GM23338 (cell line): ENCODE measurements at regions not wholly inside any gene's neighbourhood (a gene's known extent, or its start where the extent isn't known, plus 50 kb on each side); places are given as distances from the start of the nearest gene placed in this dataset.

Experiments used
- ATAC-seq: fragments of 200-7000 bp; cut with Tn5 transposase; 3 replicates; pipeline ENCODE4 v1.9.1; 2020
- DNase-seq: peaks from one replicate; pipeline ENCODE4 v3.0.0-alpha.2; 2015; ENCODE audit warnings: low spot score
- H2AFZ ChIP-seq: fragments of 200-600 bp; sonication (generic); 2 replicates; pipeline ENCODE4 v1.8.0; 2016; ENCODE audit warnings: antibody characterized with exemption, mild to moderate bottlenecking, moderate library complexity
- H3F3A ChIP-seq: fragments of 200-600 bp; sonication (generic); replicated peaks from 2 replicates; pipeline ENCODE4 v1.8.0; 2017; ENCODE audit warnings: antibody characterized with exemption, mixed run types, low read depth
- H3K27ac ChIP-seq: fragments of 200-600 bp; sonication (generic); 2 replicates; pipeline ENCODE4 v1.6.1; 2016; ENCODE audit warnings: low read depth
- H3K27me3 ChIP-seq: fragments of 200-600 bp; sonication (generic); 2 replicates; pipeline ENCODE4 v1.8.0; 2016; ENCODE audit warnings: mild to moderate bottlenecking, mixed run types, moderate library complexity; ENCODE audit not compliant: insufficient read depth
- H3K36me3 ChIP-seq: fragments of 200-600 bp; sonication (generic); 2 replicates; pipeline ENCODE4 v1.8.0; 2016; ENCODE audit warnings: mild to moderate bottlenecking; ENCODE audit not compliant: insufficient read depth
- H3K4me1 ChIP-seq: fragments of 200-600 bp; sonication (generic); 2 replicates; pipeline ENCODE4 v1.8.0; 2016; ENCODE audit warnings: mild to moderate bottlenecking, moderate library complexity; ENCODE audit not compliant: insufficient read depth
- H3K4me2 ChIP-seq: fragments of 200-600 bp; sonication (generic); 2 replicates; pipeline ENCODE4 v1.7.1; 2017; ENCODE audit warnings: mixed run types
- H3K4me3 ChIP-seq: fragments of 200-600 bp; sonication (generic); 2 replicates; pipeline ENCODE4 v1.6.1; 2016; ENCODE audit warnings: mixed run types
- H3K79me2 ChIP-seq: fragments of 200-600 bp; sonication (generic); replicated peaks from 2 replicates; pipeline ENCODE4 v1.8.0; 2017; ENCODE audit warnings: mild to moderate bottlenecking; ENCODE audit not compliant: insufficient read depth
- H3K9me2 ChIP-seq: fragments of 200-600 bp; sonication (generic); 2 replicates; pipeline ENCODE4 v1.8.0; 2017; ENCODE audit not compliant: insufficient read depth
- H4K20me1 ChIP-seq: fragments of 200-600 bp; sonication (generic); replicated peaks from 2 replicates; pipeline ENCODE4 v1.8.0; 2017; ENCODE audit warnings: mild to moderate bottlenecking; ENCODE audit not compliant: insufficient read depth
- H3K27ac Mint-ChIP-seq: 2 replicates; pipeline ENCODE4 v1.8.0; 2020; ENCODE audit warnings: inconsistent platforms, mild to moderate bottlenecking, moderate library complexity, mixed read lengths
- H3K27me3 Mint-ChIP-seq: 3 replicates; pipeline ENCODE4 v1.8.0; 2022; ENCODE audit warnings: low read depth, mild to moderate bottlenecking, moderate library complexity, mixed read lengths, inconsistent platforms; ENCODE audit not compliant: insufficient read depth, poor library complexity
- H3K36me3 Mint-ChIP-seq: 3 replicates; pipeline ENCODE4 v1.8.0; 2021; ENCODE audit warnings: low read depth, mild to moderate bottlenecking, inconsistent platforms, moderate library complexity, mixed read lengths
- H3K4me1 Mint-ChIP-seq: 3 replicates; pipeline ENCODE4 v1.8.0; 2020; ENCODE audit warnings: mild to moderate bottlenecking, inconsistent platforms, mixed read lengths
- H3K4me3 Mint-ChIP-seq: 3 replicates; pipeline ENCODE4 v1.8.0; 2021; ENCODE audit warnings: moderate library complexity, mild to moderate bottlenecking, inconsistent platforms, mixed read lengths
- H3K9me3 Mint-ChIP-seq: 3 replicates; pipeline ENCODE4 v1.8.0; 2020; ENCODE audit warnings: moderate library complexity, mild to moderate bottlenecking, inconsistent platforms, mixed read lengths
- CREB1 ChIP-seq: fragments of 250-450 bp; sonication (Bioruptor Pico); IDR thresholded peaks from 2 replicates; pipeline ENCODE4 v1.5.0; 2020; ENCODE audit warnings: low read depth, mild to moderate bottlenecking, moderate library complexity
- CTCF ChIP-seq, 2 experiments: fragments of 200-600 bp in 1 of 2; sonication (generic) in 1 of 2; conservative IDR thresholded peaks; 2 replicates each; pipeline versions ENCODE4 v1.5.1 to v1.6.1; 2016 to 2017; ENCODE audit warnings: antibody characterized with exemption in 2 of 2, low read depth in 2 of 2, mild to moderate bottlenecking in 2 of 2, moderate library complexity in 1 of 2
- ETS1 ChIP-seq: IDR thresholded peaks from 2 replicates; pipeline ENCODE4 v1.6.1; 2016; ENCODE audit warnings: antibody characterized with exemption
- EZH2 ChIP-seq: fragments of 200-600 bp; sonication (generic); IDR thresholded peaks from one replicate; pipeline ENCODE4 v1.8.0; 2017; ENCODE audit warnings: antibody characterized with exemption, mild to moderate bottlenecking, low read depth; ENCODE audit not compliant: unreplicated experiment
- EZH2phosphoT487 ChIP-seq: fragments of 200-600 bp; sonication (generic); IDR thresholded peaks from one replicate; pipeline ENCODE4 v1.8.1; 2018; ENCODE audit warnings: antibody characterized with exemption; ENCODE audit not compliant: unreplicated experiment
- JUNB ChIP-seq: IDR thresholded peaks from one replicate; pipeline ENCODE4 v1.6.1; 2016; ENCODE audit warnings: antibody characterized with exemption; ENCODE audit not compliant: unreplicated experiment
- NANOG ChIP-seq: IDR thresholded peaks from 2 replicates; pipeline ENCODE4 v1.6.1; 2016; ENCODE audit warnings: antibody characterized with exemption, borderline replicate concordance
- POLR2AphosphoS5 ChIP-seq: IDR thresholded peaks from 2 replicates; pipeline ENCODE4 v1.6.1; 2016; ENCODE audit warnings: antibody characterized with exemption, low read depth
- REST ChIP-seq: IDR thresholded peaks from one replicate; pipeline ENCODE4 v1.6.1; 2018; ENCODE audit warnings: antibody characterized with exemption; ENCODE audit not compliant: unreplicated experiment
- STAT1 ChIP-seq: IDR thresholded peaks from one replicate; pipeline ENCODE4 v1.6.1; 2016; ENCODE audit warnings: antibody characterized with exemption; ENCODE audit not compliant: unreplicated experiment
- ZNF114 ChIP-seq: fragments of 250-450 bp; sonication (Bioruptor Pico); IDR thresholded peaks from 2 replicates; pipeline ENCODE4 v1.5.0; 2020; ENCODE audit warnings: mild to moderate bottlenecking, moderate library complexity
- ZNF331 ChIP-seq: fragments of 250-450 bp; sonication (Bioruptor Pico); IDR thresholded peaks from 2 replicates; pipeline ENCODE4 v1.5.0; 2020; ENCODE audit warnings: low read depth, mild to moderate bottlenecking, moderate library complexity
- ZNF462 ChIP-seq: fragments of 250-450 bp; sonication (Bioruptor Pico); IDR thresholded peaks from 2 replicates; pipeline ENCODE4 v1.5.0; 2020; ENCODE audit warnings: mild to moderate bottlenecking, moderate library complexity

- no peak for DNase-seq
- H3K27me3 ChIP-seq, result no peaks in the 10 kb centered on the region
Measured at GRCh38 chr3:89802881-89803280, 695.5 kb downstream of the EPHA3 start.

More at GRCh38 chr3:89802881-89803280, 695.5 kb downstream of the EPHA3 start:
- Mint-ChIP-seq H3K36me3 (peaks cover 9% of the 10 kb centered on the region; the same call in 2 of the 3 replicates), H3K9me3 (peaks cover 7% of the 10 kb centered on the region), H3K27me3 (no peaks in the 10 kb centered on the region), H3K27ac (no peak overlapping the region), H3K4me1 (peaks cover 11% of the 10 kb centered on the region; the same call in 2 of the 3 replicates), H3K4me3 (no peak overlapping the region)
- ATAC-seq, result no peak
- no peaks in the 10 kb centered on the region for H4K20me1 ChIP-seq
- H3K4me3 ChIP-seq, result no peak overlapping the region
- H3K79me2 ChIP-seq, result no peaks in the 10 kb centered on the region
- no peak for TF ChIP-seq CTCF (conservative IDR thresholded peaks at IDR 0.05; ENCODE audit: low read depth in 2 of 2)
- no peak for TF ChIP-seq ZNF331 (CRISPR knock-in tag)
- no peak for TF ChIP-seq ETS1
- TF ChIP-seq CREB1, result no peak
- no peak for TF ChIP-seq EZH2
- TF ChIP-seq JUNB, result no peak
- no peak for TF ChIP-seq EZH2phosphoT487
- TF ChIP-seq STAT1, result no peak
- no peak for TF ChIP-seq REST
- TF ChIP-seq ZNF114 (CRISPR knock-in tag), result no peak
- TF ChIP-seq NANOG, result no peak
- no peak for TF ChIP-seq ZNF462 (CRISPR knock-in tag)
- TF ChIP-seq POLR2AphosphoS5, result no peak
- H3K27ac ChIP-seq, result no peak overlapping the region
- H2AFZ ChIP-seq, result no peak overlapping the region
- no peaks in the 10 kb centered on the region for H3K9me2 ChIP-seq
- no peaks in the 10 kb centered on the region for H3K36me3 ChIP-seq
- H3F3A ChIP-seq, result no peaks in the 10 kb centered on the region
- peaks cover 10% of the 10 kb centered on the region; the same call in 1 of the 2 replicates for H3K4me1 ChIP-seq
- no peak overlapping the region for H3K4me2 ChIP-seq
